Stimulated activated CD4-positive, alpha-beta T cell treated with anti-CD3 and anti-CD28 coated beads, Interleukin-4, amount 100 ng/mL, for 48 hours (primary cell): ENCODE measurements at regions not wholly inside any gene's neighbourhood (a gene's known extent, or its start where the extent isn't known, plus 50 kb on each side); places are given as distances from the start of the nearest gene placed in this dataset.

Source experiments
- DNase-seq, 2 donors: peaks; one replicate each; pipeline ENCODE4 v3.0.0-alpha.2; 2020; ENCODE audit warnings: low read depth in 2 of 2

DNA sequence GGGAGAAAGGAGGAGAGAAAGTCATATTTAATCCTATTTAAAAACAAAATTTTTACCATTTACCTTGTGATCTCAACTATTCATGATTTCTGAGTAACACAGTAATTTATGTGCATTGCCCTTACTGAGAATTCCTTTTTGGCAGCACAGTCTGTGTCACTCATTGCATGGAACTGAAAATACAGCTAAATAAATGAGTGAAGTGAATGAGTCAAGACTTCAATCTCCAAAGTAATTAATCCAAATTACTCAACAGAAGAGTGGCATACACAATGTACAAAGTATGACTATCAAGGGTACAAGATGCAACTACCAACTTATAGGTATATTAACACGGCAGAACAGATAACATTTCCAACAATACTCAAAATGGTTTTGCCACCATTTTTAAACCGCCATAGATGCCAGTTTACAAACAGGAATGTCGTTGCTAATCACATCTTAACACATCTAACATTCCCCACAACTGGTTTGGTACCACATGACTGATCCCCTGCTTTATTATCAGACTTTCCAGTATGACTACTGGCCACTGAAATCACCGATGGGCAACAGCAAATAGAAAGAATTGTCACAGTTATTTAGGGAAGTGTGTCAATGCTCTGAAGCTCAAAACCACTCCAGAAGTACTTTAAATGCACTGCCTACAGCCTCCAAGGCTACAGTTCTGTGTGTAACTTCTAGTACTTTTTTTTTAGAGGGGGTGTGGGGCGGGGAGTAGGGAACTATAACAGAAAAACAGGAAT is 410.4 kb downstream of the SHQ1 start:
- no peak for DNase-seq

DNA sequence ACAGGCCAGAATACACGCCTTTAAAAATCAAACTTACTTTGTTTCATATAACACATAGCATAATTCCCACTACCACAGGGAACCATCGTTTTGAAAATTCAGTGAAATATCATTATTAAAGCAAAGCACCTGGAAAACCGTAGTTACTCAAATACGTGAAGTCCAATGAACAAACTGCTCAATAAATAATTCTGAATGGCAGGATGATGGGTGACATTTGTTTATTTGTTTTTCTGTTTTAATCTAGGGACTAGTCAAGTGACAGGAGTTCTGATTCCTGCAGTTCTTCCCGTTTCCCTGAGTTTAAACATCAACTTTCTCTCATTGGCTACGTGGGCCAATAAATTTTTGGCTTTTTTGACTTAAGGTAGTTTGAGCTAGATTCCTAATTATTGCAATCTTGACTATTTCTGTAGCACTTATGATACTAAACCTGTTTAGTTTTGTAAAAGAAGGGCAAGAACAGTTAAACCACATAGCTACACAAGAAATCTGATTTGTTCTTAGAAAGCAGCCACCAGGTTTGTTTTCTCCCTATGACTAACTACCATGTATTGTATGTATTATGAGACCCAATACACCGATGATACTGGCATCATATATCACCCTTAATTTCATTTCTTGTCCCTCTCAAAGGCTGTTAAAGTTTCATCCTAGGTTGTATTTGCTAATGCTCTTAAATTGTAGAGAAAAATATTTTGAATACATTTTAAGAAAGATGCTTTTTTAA is 411.2 kb downstream of the SHQ1 start:
- no peak for DNase-seq

- DNase-seq, result no peak
Observed at GRCh38 chr3:72434296-72434695, 413.9 kb downstream of the SHQ1 start.

- no peak for DNase-seq
Observed at GRCh38 chr3:72432246-72432645, 416.0 kb downstream of the SHQ1 start.

DNA sequence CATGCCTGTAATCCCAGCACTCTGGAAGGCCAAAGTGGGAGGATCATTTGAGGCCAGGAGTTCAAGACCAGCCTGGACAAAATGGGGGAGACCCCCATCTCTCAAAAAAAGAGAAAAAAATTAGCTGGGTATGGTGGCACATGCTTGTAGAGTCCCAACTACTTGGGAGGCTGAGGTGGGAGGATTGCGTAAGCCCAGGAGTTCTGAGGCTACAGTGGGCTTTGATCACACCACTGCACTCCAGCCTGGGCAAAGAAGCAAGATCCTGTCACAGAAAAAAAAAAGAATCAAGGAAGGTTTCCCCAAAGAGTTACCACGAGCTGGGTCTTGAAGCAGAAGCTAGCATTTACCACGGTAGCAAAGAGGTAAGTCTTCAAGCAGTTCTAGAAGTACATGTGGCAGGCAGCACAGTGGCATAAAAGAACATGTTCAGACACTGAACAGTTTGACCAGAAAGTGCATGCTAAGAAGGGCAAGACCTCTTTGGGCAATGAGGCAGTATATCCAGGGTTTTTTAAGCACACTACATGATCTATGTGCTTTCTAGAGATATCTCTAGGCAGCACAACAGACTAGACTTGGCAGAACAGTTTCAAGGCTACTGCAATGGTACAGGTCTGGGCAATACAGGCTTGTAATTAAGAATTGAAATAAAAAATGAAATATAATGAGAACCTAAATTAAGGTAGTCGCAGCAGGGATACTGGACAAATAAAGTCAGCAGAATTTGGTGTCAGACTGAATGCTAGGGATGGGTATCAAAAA is 418.5 kb downstream of the SHQ1 start:
- DNase-seq, result no peak

DNA sequence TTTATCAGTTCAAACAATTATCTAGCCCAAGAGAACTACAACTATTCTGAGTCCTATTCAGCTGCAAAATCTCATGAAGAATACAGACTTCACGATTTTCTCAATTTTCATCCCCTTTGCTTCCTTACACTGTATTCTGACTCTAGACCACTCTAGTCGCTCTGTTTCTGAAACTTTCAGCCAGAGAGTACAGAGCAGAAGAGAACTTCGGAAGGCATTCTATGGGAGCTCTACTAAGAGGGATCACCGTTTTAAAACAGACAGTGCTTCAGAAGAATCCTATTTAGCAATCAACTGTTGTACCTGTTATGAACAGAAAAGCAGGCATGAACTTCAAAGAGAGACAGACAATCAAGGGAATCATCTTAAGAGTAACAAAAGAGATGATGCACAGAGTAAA is 419.4 kb downstream of the SHQ1 start:
- no peak for DNase-seq

GRCh38 chr3:72427624-72428023 is 420.6 kb downstream of the SHQ1 start:
- DNase-seq, result no peak

DNA sequence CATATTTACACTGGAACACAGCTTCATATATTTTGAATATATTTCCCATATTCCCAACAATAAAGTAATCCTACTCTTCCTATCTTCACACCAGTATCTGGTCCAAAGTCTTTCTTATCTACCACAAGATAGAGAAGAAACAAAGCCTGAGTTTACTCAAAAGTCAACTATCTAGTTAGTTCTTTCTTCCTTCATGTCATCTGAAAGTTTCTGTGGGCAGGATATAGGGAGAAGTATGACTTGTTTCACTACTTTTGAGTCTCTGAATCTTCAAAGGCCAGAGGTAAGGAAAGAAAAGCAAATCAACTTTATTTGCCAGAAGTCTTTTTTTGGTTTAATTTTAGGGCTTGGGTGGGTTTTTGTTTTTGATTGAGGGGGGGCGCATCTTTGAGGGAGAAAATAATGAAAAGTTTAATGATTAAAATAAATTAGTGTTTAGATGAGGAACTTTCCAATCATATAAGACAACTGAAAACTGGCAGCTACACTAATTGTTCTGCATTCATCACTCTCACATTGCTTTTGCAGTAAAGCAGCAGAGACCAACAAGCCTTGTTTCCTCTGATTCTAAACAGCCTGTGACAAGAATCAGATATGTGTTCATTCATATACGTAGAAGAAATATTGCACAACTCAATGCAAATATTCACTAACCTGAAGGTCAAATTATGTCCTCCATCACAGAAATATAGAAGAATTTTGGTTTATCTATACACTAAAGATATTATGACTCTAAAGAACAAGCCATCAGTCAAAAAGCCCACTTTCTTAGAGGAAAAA is 421.4 kb downstream of the SHQ1 start:
- no peak for DNase-seq

- no peak for DNase-seq
Observed at GRCh38 chr3:72423643-72424042, 424.6 kb downstream of the SHQ1 start.

DNA sequence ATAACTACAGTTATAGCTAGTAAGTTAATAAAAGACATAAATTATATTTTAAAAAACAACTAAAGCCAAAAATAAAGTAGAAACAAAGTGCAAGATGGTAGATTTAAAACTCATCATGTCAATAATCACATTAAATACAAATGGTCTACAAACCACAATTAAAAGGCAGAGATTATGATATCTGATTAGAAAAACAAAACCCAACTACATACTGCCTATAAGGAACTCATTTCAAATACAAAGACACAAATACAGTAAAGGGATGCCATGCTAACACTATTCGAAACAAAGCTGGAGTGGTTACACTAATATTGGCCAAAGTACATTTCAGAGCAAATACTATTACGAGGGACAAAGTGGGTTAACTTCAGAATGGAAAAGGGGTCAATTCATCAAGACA is 426.5 kb downstream of the SHQ1 start:
- DNase-seq, result no peak

DNA sequence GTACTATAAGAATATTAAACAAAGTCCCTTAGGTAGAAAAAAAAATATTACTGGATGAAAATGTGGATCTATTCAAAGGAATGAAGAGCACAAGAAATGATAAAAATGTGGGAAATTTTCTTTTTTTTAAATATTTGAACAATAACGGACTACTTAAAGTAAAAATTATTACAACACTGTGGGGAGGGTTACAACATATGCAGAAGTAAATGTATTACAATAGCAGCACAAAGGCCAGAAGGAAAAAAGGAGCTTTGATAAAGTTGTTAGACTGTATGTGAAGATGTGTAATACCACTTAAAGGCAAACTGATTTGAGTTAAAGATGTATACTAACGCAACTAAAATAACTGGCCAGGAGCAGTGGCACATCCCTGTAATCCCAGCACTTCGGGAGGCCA is 427.1 kb downstream of the SHQ1 start:
- DNase-seq, result no peak

DNA sequence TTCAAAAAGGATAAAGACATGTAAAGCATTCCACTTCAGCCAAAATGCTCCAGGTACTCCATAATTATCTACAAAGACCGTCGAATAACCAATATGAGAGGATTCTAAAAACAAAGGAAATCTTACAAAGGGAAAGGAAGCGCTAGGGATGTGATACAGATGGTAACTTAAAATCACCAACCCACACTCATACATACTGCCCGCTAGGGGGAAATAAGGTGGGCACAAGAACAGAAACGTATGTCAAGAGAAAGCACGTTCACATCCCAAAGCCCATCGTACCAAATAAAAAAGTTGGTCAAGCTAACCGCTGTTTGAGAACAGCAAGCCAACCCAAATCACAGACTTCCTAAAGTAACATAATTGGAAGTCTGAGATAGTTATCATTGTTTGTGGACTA is 429.4 kb downstream of the SHQ1 start:
- no peak for DNase-seq

DNA sequence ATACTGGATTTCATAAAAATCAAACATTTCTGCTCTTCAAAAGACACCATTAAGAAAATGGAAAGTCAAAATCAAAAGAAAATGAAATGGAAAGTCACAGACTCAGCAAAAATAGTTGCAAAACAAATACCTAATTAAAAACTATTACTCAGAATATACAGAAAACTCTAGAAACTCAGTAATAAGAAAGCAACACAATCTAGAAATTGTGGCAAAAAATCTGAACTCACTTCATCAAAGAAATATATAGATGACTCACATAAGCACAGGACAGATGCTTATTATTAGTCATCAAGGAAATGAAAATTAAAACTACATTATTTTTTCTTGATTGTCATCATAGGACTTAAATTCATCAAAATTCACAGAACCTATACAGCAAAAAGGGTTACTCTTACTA is 430.0 kb downstream of the SHQ1 start:
- no peak for DNase-seq

DNA sequence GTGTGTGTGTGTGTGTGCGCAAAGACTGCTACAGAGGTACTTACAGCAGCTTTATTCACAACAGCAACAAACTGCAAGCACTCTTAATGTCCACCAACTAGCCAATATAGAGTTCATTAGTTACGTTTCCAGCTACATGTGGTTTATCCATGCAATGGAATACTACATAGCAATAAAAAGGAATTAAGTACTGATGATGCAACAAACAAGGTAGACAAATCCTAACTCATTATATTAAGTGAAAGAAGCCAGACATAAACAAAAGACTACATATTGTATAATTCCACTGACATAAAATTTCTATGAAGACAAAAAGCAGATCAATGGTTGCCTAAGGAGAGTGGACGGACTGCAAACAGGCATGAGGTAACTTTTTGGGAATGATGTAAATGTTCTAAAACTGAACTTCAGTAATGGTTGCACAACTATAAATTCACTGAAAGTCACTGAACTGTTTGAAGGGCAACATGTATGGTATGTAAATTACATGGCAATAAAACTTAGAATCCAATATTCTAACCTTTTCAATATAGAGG is 433.7 kb downstream of the SHQ1 start:
- DNase-seq, result no peak

GRCh38 chr3:72413228-72413627 is 435.0 kb downstream of the SHQ1 start:
- DNase-seq, result no peak

- no peak for DNase-seq
Observed at GRCh38 chr3:72412340-72412956, 435.8 kb downstream of the SHQ1 start.

- no peak for DNase-seq
Observed at GRCh38 chr3:72411843-72412242, 436.4 kb downstream of the SHQ1 start.

DNA sequence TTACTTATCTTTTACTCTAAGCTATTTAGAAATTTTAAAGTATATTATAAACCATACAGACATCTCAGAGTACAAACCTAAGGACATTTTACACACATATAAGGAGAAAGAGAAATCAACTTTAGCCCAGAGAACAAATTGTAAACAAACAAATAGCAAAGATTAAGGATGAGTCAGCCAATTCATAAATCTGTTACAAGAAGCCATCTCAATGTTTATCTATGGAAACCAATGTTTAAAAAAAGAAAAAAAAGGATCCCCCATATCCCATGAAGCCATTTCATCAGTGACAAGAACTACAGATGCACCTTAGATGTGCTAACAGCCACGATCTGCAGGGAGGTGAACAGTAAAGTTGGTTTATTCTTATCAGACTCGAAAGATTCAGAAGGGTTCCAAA is 437.1 kb downstream of the SHQ1 start:
- no peak for DNase-seq

GRCh38 chr3:72408983-72409779 is 439.1 kb downstream of the SHQ1 start:
- no peak for DNase-seq

DNA sequence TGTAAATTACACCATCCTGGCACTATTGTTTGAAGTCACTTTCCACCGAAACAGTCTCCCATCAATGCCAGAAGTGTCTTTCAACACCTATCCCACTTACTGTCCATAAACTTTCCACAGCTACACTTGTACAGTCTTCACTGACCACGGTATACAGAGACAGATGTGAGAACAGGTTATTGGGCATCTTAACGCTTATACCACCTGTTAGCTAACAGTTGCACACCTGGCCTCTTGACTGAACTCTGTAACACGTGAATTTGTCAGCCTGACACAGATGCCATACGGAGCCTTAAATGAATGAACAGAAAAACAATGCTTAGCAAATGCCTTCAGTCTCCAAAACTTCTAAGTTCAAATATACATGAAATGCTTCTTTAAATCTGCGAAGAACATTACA is 440.5 kb downstream of the SHQ1 start:
- DNase-seq, result no peak
